ENCODE measurements at regions not wholly inside any gene's neighbourhood (a gene's known extent, or its start where the extent isn't known, plus 50 kb on each side); places are given as distances from the start of the nearest gene placed in this dataset.

GRCh38 chr6:37580176-37580955 lies 80.7 kb upstream of the CCDC167 start:
- TF ChIP-seq GATA2 (IDR thresholded peaks at IDR 0.05; ENCODE audit: low read depth, low read length) = no peak

GRCh38 chr6:37579444-37580067 lies 79.9 kb upstream of the CCDC167 start:
- TF ChIP-seq GATA3 (IDR thresholded peaks at IDR 0.05; ENCODE audit: low read depth, low read length) (no peak), GATA2 (IDR thresholded peaks at IDR 0.05; ENCODE audit: low read depth, low read length) (no peak)

GRCh38 chr6:37578104-37578503 lies 78.4 kb upstream of the CCDC167 start:
- no peak for TF ChIP-seq GATA2 (IDR thresholded peaks at IDR 0.05; ENCODE audit: low read depth, low read length)
- TF ChIP-seq GATA3 (IDR thresholded peaks at IDR 0.05; ENCODE audit: low read depth, low read length) = no peak

GRCh38 chr6:37576336-37576737 lies 76.6 kb upstream of the CCDC167 start:
- TF ChIP-seq GATA3 (IDR thresholded peaks at IDR 0.05; ENCODE audit: low read depth, low read length) = no peak
- TF ChIP-seq GATA2 (IDR thresholded peaks at IDR 0.05; ENCODE audit: low read depth, low read length) = no peak

- TF ChIP-seq GATA3 (IDR thresholded peaks at IDR 0.05; ENCODE audit: low read depth, low read length) (no peak), GATA2 (IDR thresholded peaks at IDR 0.05; ENCODE audit: low read depth, low read length) (no peak)
These were observed 75.5 kb upstream of the CCDC167 start for GRCh38 chr6:37575221-37575620.

GRCh38 chr6:37572334-37572733 lies 72.6 kb upstream of the CCDC167 start:
- no peak for TF ChIP-seq GATA3 (IDR thresholded peaks at IDR 0.05; ENCODE audit: low read depth, low read length)

GRCh38 chr6:37570482-37571133 lies 70.9 kb upstream of the CCDC167 start:
- TF ChIP-seq GATA2 (IDR thresholded peaks at IDR 0.05; ENCODE audit: low read depth, low read length) (no peak), GATA3 (IDR thresholded peaks at IDR 0.05; ENCODE audit: low read depth, low read length) (no peak)

- TF ChIP-seq GATA2 (IDR thresholded peaks at IDR 0.05; ENCODE audit: low read depth, low read length) = no peak
- TF ChIP-seq GATA3 (IDR thresholded peaks at IDR 0.05; ENCODE audit: low read depth, low read length) = no peak
These were observed 70.2 kb upstream of the CCDC167 start for GRCh38 chr6:37569743-37570481.

- no peak for TF ChIP-seq GATA2 (IDR thresholded peaks at IDR 0.05; ENCODE audit: low read depth, low read length)
- no peak for TF ChIP-seq GATA3 (IDR thresholded peaks at IDR 0.05; ENCODE audit: low read depth, low read length)
These were observed 69.6 kb upstream of the CCDC167 start for GRCh38 chr6:37569317-37569716.

GRCh38 chr6:37566950-37567349 lies 67.3 kb upstream of the CCDC167 start:
- TF ChIP-seq GATA2 (IDR thresholded peaks at IDR 0.05; ENCODE audit: low read depth, low read length) = no peak
- TF ChIP-seq GATA3 (IDR thresholded peaks at IDR 0.05; ENCODE audit: low read depth, low read length) = no peak

- TF ChIP-seq GATA3 (IDR thresholded peaks at IDR 0.05; ENCODE audit: low read depth, low read length) = no peak
- TF ChIP-seq GATA2 (IDR thresholded peaks at IDR 0.05; ENCODE audit: low read depth, low read length) = no peak; the same call in 1 of the 2 replicates
These were observed 66.6 kb upstream of the CCDC167 start for GRCh38 chr6:37566111-37566949.

GRCh38 chr6:37565267-37566110 lies 65.8 kb upstream of the CCDC167 start:
- TF ChIP-seq GATA2 (IDR thresholded peaks at IDR 0.05; ENCODE audit: low read depth, low read length) = peak; percentile 16
- TF ChIP-seq GATA3 (IDR thresholded peaks at IDR 0.05; ENCODE audit: low read depth, low read length) = no peak

- no peak for TF ChIP-seq GATA2 (IDR thresholded peaks at IDR 0.05; ENCODE audit: low read depth, low read length)
- no peak for TF ChIP-seq GATA3 (IDR thresholded peaks at IDR 0.05; ENCODE audit: low read depth, low read length)
These were observed 61.7 kb upstream of the CCDC167 start for GRCh38 chr6:37561361-37561760.

Data from SH-SY5Y (cell line).